HepG2 (cell line): ENCODE measurements at regions not wholly inside any gene's neighbourhood (a gene's known extent, or its start where the extent isn't known, plus 50 kb on each side); places are given as distances from the start of the nearest gene placed in this dataset.

Experiments
- ATAC-seq: fragments of 200-7000 bp; cut with Tn5 transposase; 3 replicates; pipeline ENCODE4 v1.9.1; 2020; ENCODE audit warnings: mild to moderate bottlenecking, moderate library complexity
- BruUV-seq: library from RNA; stranded (reverse); fragments of 400-500 nt; replicated peaks from 2 replicates; lab custom pipeline; 2021; lab: Mats Ljungman, UMichigan
- CTCF ChIA-PET: fragments of 300-600 bp; formaldehyde crosslinking; extraction: SDS; loops from one replicate; lab custom pipeline; 2021; ENCODE audit warnings: low total read pairs, inconsistent platforms, low intra/inter-chr PET ratio; lab: Yijun Ruan, JAX
- POLR2A ChIA-PET: fragments of 350-600 bp; sonication (Branson Sonifier 250); formaldehyde crosslinking; loops from one replicate; lab custom pipeline; 2020; ENCODE audit warnings: antibody characterized with exemption, inconsistent platforms; lab: Yijun Ruan, JAX
- DNase-seq: peaks from one replicate; pipeline ENCODE4 v3.0.0-alpha.2; 2015; ENCODE audit warnings: low spot score
- FAIRE-seq: peaks from 3 replicates; lab custom pipeline; 2011; peaks lifted over from hg19 to GRCh38; lab: Jason Lieb, UNC
- H2AFZ ChIP-seq: one replicate; pipeline ENCODE4 v1.6.1; 2011; ENCODE audit warnings: low read length, inconsistent platforms
- H3K27ac ChIP-seq: fragments of 300-600 bp; 3 replicates; pipeline ENCODE4 v1.8.0; 2011; ENCODE audit warnings: mixed run types, mild to moderate bottlenecking, mixed read lengths, low read length, inconsistent platforms; ENCODE audit not compliant: insufficient read depth; ENCODE audit errors: extremely low read length
- H3K27me3 ChIP-seq, 2 experiments: fragments of 200-600 bp in 1 of 2; 2 replicates in 1 of 2; 3 replicates in 1 of 2; pipeline versions ENCODE4 v1.6.0 to v1.8.0; 2011; ENCODE audit warnings: low read length in 2 of 2, mild to moderate bottlenecking in 2 of 2, moderate library complexity in 2 of 2, inconsistent platforms in 1 of 2; ENCODE audit not compliant: insufficient read depth in 2 of 2, control insufficient read depth in 1 of 2
- H3K36me3 ChIP-seq, 2 experiments: fragments of 200-600 bp in 1 of 2; replicated peaks in 1 of 2; 2 replicates in 1 of 2; 3 replicates in 1 of 2; pipeline versions ENCODE4 v1.5.1 to v1.8.0; 2011; ENCODE audit warnings: low read length in 2 of 2, inconsistent platforms in 1 of 2; ENCODE audit not compliant: insufficient read depth in 2 of 2, control insufficient read depth in 1 of 2
- H3K4me1 ChIP-seq: 2 replicates; pipeline ENCODE4 v1.5.1; 2012; ENCODE audit warnings: low read length, inconsistent platforms; ENCODE audit not compliant: insufficient read depth
- H3K4me2 ChIP-seq: 2 replicates; pipeline ENCODE4 v1.6.0; 2011; ENCODE audit warnings: low read depth, low read length, inconsistent platforms
- H3K4me3 ChIP-seq, 3 experiments: fragments of 200-600 bp in 1 of 3; sonication (generic), shearing (Covaris generic) in 1 of 3; replicated peaks in 1 of 3; 2 replicates each; pipeline ENCODE4 v1.5.1; 2011 to 2016; ENCODE audit warnings: low read length in 3 of 3, inconsistent platforms in 2 of 3, low read depth in 2 of 3, mild to moderate bottlenecking in 2 of 3, control low read depth in 1 of 3, mixed read lengths in 1 of 3; ENCODE audit not compliant: insufficient read depth in 1 of 3
- H3K79me2 ChIP-seq: one replicate; pipeline ENCODE4 v1.6.1; 2011; ENCODE audit warnings: low read length, inconsistent platforms; ENCODE audit not compliant: insufficient read depth
- H3K9ac ChIP-seq: 2 replicates; pipeline ENCODE4 v1.6.0; 2011; ENCODE audit warnings: mild to moderate bottlenecking, low read depth, low read length, inconsistent platforms; ENCODE audit not compliant: insufficient read depth
- H3K9me3 ChIP-seq: 2 replicates; pipeline ENCODE4 v1.5.1; 2012; ENCODE audit warnings: mild to moderate bottlenecking, low read length
- H4K20me1 ChIP-seq: 2 replicates; pipeline ENCODE4 v1.6.0; 2011; ENCODE audit warnings: inconsistent platforms, mild to moderate bottlenecking, low read length, moderate library complexity; ENCODE audit not compliant: insufficient read depth
- ATF7-NPFF ChIP-seq: sonication (generic); formaldehyde crosslinking; IDR thresholded peaks from 2 replicates; pipeline ENCODE4 v1.8.1; 2023; ENCODE audit warnings: mild to moderate bottlenecking, low read depth, missing genetic modification reagents, moderate library complexity
- CC2D1A ChIP-seq: sonication (generic); formaldehyde crosslinking; IDR thresholded peaks from 2 replicates; pipeline ENCODE4 v1.8.1; 2023; ENCODE audit warnings: mild to moderate bottlenecking, missing genetic modification reagents
- DNMT3B ChIP-seq: conservative IDR thresholded peaks from 2 replicates; pipeline ENCODE4 v1.6.1; 2016; ENCODE audit warnings: missing biosample characterization, control low read depth
- ELF1 ChIP-seq: sonication (generic); formaldehyde crosslinking; IDR thresholded peaks from 2 replicates; pipeline ENCODE4 v1.4.0; 2020; ENCODE audit warnings: missing genetic modification reagents
- FOXO4 ChIP-seq: sonication (generic); formaldehyde crosslinking; conservative IDR thresholded peaks from 2 replicates; pipeline ENCODE4 v1.8.1; 2023; ENCODE audit warnings: missing genetic modification reagents
- GABPB1 ChIP-seq: IDR thresholded peaks from 2 replicates; pipeline ENCODE4 v1.6.1; 2016; ENCODE audit warnings: mild to moderate bottlenecking, missing genetic modification reagents, moderate library complexity, missing compliant biosample characterization
- SRY ChIP-seq: sonication (generic); formaldehyde crosslinking; IDR thresholded peaks from 2 replicates; pipeline ENCODE4 v1.8.0; 2022; ENCODE audit warnings: mild to moderate bottlenecking, missing genetic modification reagents
- SUZ12 ChIP-seq: fragments of 150-350 bp; IDR thresholded peaks from 2 replicates; pipeline ENCODE4 v1.6.1; 2014; ENCODE audit warnings: low read depth, low read length
- ZBTB14 ChIP-seq: sonication (generic); formaldehyde crosslinking; IDR thresholded peaks from 2 replicates; pipeline ENCODE4 v1.4.0; 2020; ENCODE audit warnings: missing genetic modification reagents
- ZC3H4 ChIP-seq: sonication (generic); formaldehyde crosslinking; IDR thresholded peaks from 2 replicates; pipeline ENCODE4 v1.4.0; 2020; ENCODE audit warnings: missing genetic modification reagents, borderline replicate concordance
- ZNF558 ChIP-seq: sonication (generic); formaldehyde crosslinking; IDR thresholded peaks from 2 replicates; pipeline ENCODE4 v1.9.0; 2022; ENCODE audit warnings: mild to moderate bottlenecking, missing genetic modification reagents, borderline replicate concordance
- ZNF761 ChIP-seq: sonication (generic); formaldehyde crosslinking; conservative IDR thresholded peaks from 2 replicates; pipeline ENCODE4 v1.4.0; 2020; ENCODE audit warnings: mild to moderate bottlenecking, missing genetic modification reagents
- ZNF878 ChIP-seq: sonication (generic); formaldehyde crosslinking; IDR thresholded peaks from 2 replicates; pipeline ENCODE4 v1.8.1; 2023; ENCODE audit warnings: mild to moderate bottlenecking, missing genetic modification reagents, moderate library complexity
- whole genome bisulfite sequencing: methylation state at CpG from one replicate; pipeline ENCODE4 v1.1.6; 2017; ENCODE audit warnings: low lambda C conversion rate; 5-methylcytosine and 5-hydroxymethylcytosine counted together
- in situ Hi-C: cut with HindIII; loops from 2 replicates; pipeline ENCODE4 v1.10.0; 2017; ENCODE audit warnings: low pct_unique_long_range_greater_than_20kb; ENCODE audit not compliant: extremely low pct_ligation_motif_present
- intact Hi-C: fragments of 100-400 bp; cut with micrococcal nuclease; formaldehyde crosslinking; loops from one replicate; pipeline ENCODE4 v1.10.0; 2022; ENCODE audit not compliant: unreplicated experiment

GRCh38 chr2:164429354-164429753, 191.9 kb downstream of the GRB14 start (continued):
- TF ChIP-seq DNMT3B (CRISPR knock-in tag) (no peak), ZNF761 (CRISPR knock-in tag) (no peak), ATF7-NPFF (CRISPR knock-in tag) (no peak), SUZ12 (no peak), ELF1 (no peak), SRY (CRISPR knock-in tag) (no peak), ZNF878 (no peak)

GRCh38 chr2:164427111-164427510, 194.2 kb downstream of the GRB14 start:
- no peak for TF ChIP-seq ZBTB14 (CRISPR knock-in tag)
- no peak for TF ChIP-seq CC2D1A (CRISPR knock-in tag)
- no peak for TF ChIP-seq ZNF558
- TF ChIP-seq GABPB1 (CRISPR knock-in tag), result no peak
- no peak for TF ChIP-seq ZC3H4
- TF ChIP-seq FOXO4 (CRISPR knock-in tag), result no peak
- no peak overlapping the region for H3K4me3 ChIP-seq
- ChIA-PET CTCF (no interaction called here), POLR2A (no interaction called here)
- no peak overlapping the region for H3K27ac ChIP-seq
- 0 out of 5 replicates have a peak, but pooled peaks cover 0 to 4% of the 10 kb centered on the region in 2 experiments for H3K27me3 ChIP-seq
- no peak overlapping the region for H2AFZ ChIP-seq
- H3K9ac ChIP-seq, result no peak overlapping the region
- no peaks in the 10 kb centered on the region for H3K79me2 ChIP-seq
- H4K20me1 ChIP-seq, result no peaks in the 10 kb centered on the region
- no peaks in the 10 kb centered on the region for H3K4me1 ChIP-seq
- no peak overlapping the region for H3K4me2 ChIP-seq
- no peak for DNase-seq
- no TSS peak for BruUV-seq
- no peak for ATAC-seq
- no peaks in the 10 kb centered on the region for H3K9me3 ChIP-seq
- intact Hi-C loops (no loop called here), in situ Hi-C loops (no loop called here)
- FAIRE-seq, result no peak
- H3K36me3 ChIP-seq, result no peaks in the 10 kb centered on the region
- WGBS, result 50% methylated on average over 7 of the region's 7 CpGs
